ENCODE measurements at regions not wholly inside any gene's neighbourhood (a gene's known extent, or its start where the extent isn't known, plus 50 kb on each side); places are given as distances from the start of the nearest gene placed in this dataset.

GRCh38 chr9:4435197-4435596 is 55.1 kb upstream of the SLC1A1 start:
- no peak for FAIRE-seq

DNA sequence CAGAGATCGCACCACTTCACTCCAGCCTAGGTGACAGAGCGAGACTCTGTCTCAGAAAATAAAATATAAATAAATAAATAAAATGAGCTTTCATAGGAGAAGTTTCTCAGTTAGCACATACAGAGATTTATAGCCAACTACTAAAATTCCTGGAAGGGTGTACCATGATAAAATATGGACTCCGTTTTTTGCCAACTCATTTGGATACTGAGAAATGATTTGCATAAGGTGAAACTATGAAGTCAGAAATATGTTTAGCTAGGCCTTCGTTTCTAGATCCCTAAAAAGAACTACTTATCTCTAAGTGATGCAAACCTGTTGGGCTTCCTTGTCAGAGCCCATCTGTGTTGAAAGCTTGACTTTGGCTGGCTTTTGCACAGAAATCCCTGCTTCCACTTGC is 56.9 kb upstream of the SLC1A1 start:
- FAIRE-seq = no peak

GRCh38 chr9:4430432-4431261 is 59.6 kb upstream of the SLC1A1 start:
- FAIRE-seq = no peak

- no peak for FAIRE-seq
These were observed 64.8 kb upstream of the SLC1A1 start for GRCh38 chr9:4425319-4426045.

- no peak for FAIRE-seq
These were observed 65.4 kb upstream of the SLC1A1 start for GRCh38 chr9:4424891-4425290.

DNA sequence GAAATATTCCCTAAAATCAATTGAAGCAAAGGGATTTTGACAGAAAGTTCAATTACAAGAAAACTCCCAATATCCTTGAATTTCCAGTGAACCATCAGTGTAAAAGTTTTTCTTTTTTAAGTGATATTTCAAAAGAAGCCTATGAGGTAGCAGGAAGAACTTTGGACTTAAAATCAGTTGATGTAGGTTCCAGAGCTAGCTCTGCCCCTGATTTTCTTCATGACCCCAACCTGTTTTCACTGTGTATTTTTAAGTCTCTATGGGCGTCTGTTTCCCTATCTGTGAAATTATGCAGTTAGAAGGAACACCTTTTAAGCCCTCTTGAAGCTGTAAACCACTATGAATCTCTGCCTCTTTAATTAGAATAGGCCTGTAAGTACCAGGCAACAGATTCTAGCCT is 66.2 kb upstream of the SLC1A1 start:
- FAIRE-seq = no peak

DNA sequence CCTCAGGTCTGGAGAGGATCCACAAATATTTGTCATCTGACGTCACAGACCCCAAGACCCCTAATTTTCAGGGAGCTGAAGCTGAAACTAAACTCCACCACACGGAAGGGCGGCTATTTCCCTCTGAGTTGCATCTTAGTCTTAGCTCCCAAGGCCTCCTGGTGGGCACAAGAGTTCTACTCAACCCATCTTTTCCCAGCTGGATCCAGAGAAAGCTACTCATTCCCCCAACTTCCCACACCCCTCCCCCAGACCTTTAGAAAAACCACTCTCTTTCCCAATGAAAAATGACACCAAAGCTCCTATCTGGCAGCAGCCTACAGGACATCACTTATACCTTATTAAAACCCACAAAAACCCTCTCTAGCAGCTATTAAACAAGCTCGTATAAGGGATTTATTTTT is 67.1 kb upstream of the SLC1A1 start:
- no peak for FAIRE-seq

DNA sequence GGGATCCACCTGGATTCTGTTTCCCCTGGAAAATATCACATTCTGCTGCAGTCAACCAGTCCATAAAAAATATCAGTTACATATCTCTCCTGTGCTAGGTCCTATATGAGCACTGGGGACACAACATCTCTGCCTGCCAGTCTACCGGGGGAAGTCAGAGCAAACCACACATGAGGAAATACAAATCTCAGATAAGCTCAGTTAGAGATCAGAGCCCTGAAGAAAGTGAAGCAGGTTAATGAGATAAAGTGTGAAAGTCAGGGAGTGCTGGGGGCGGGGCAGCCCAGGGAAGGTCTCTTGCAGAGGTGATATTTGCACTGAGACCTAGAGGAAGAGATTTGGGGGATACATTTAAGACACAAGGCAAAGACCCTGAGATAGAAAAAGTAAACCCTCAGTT is 67.8 kb upstream of the SLC1A1 start:
- FAIRE-seq = no peak

GRCh38 chr9:4421847-4422246 is 68.4 kb upstream of the SLC1A1 start:
- no peak for FAIRE-seq

DNA sequence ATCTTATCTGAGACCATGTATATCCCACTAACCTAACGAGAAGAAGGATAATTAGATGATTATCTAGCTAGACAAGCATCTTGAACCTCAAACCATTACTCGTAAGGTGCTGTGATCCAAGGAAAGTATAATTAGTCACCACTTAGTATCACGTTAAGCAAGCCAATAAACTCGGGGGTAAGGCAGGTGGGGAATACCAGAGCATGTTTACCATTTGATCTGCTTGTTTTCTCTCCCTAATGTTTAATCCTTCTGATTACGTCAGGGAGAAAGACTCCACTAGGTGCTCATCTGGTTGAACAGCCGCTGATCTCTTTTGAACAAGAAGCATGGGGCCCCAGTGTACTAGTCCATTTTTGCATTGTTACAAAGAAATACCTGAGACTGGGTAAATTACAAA is 69.9 kb upstream of the SLC1A1 start:
- no peak for FAIRE-seq

GRCh38 chr9:4417578-4418325 is 72.5 kb upstream of the SLC1A1 start:
- no peak for FAIRE-seq

GRCh38 chr9:4416467-4416866 is 73.8 kb upstream of the SLC1A1 start:
- no peak for FAIRE-seq

GRCh38 chr9:4415281-4415680 is 75.0 kb upstream of the SLC1A1 start:
- no peak for FAIRE-seq

- FAIRE-seq = no peak
These were observed 76.4 kb upstream of the SLC1A1 start for GRCh38 chr9:4413856-4414255.

- no peak for FAIRE-seq
These were observed 86.1 kb upstream of the SLC1A1 start for GRCh38 chr9:4404156-4404555.

DNA sequence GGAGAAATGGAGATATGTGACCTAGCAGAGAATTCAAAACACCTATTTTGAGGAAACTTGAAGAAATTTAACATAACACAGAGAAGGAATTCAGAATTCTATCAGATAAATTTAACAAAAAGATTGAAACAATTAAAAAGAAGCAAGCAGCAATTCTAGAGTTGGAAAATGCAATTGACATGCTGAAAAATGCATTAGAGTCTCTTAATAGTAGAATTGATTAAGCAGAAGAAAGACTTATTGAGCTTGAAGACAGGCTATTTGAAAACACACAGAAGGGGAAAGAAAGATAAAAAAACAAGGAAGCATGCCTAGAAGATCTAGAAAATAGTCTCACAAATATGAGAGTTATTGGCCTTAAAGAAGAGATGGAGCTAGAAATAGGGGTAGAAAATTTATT is 87.8 kb upstream of the SLC1A1 start:
- FAIRE-seq = no peak

DNA sequence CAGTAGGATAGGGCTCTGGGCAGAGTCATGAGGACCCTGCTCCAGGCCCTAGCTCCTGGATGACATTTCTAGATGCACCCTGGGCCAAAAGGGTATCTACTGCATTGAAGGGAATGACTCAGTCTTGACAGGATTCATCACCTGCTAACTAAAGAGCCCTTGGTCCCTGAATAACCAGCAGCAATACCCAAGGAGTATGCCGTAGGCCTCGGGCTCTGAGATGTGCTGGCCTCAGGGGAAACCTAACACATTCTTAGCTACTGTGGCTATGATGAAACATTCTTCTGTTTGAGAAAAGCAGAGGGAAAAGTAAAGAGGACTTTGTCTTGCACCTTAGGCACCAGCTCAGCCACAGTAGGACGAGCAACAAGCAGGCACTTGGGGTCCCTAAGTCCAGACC is 89.5 kb upstream of the SLC1A1 start:
- no peak for FAIRE-seq

GRCh38 chr9:4397917-4398316 is 92.4 kb upstream of the SLC1A1 start:
- FAIRE-seq = no peak

GRCh38 chr9:4393806-4394523 is 94.1 kb upstream of the GLIS3 start:
- no peak for FAIRE-seq

GRCh38 chr9:4389755-4390154 is 89.9 kb upstream of the GLIS3 start:
- no peak for FAIRE-seq

DNA sequence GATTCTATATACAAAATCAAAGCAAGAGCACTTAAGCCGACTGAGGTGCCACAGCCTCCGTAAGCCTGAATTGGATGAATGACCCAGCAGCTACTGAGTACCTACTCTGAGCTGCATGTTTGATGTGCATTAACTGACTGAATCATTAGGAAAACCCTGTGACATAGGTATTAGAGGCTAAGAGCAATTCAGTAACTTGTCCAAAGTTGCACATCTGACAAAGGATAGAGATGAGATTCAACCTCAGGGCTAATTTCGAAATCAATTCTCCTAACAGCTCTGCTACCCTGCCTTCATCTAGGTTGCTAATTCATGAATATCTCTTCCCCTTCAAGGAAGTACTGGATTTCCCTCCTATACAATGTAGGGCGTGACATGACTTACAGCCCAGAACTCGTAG is 89.1 kb upstream of the GLIS3 start:
- FAIRE-seq = no peak

GRCh38 chr9:4386819-4387218 is 87.0 kb upstream of the GLIS3 start:
- FAIRE-seq = no peak

DNA sequence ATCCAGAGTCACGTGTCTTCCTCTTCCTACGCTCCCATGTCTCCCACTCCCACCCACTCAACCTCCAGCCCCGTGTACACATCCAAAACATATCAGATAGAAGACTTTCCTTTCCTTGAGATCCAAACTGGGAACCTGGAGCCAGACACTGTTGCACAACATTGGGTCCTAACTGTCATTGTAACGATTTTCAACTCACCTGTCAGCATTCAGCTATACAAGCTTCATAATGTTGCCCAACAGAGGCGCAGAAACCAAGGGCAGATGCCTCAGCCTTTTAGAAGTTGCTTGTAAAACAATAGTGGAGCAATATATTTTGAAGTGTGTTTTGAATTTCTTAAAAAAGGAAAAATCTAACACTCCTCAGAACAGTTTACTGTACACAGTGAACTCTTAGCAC is 84.9 kb upstream of the GLIS3 start:
- no peak for FAIRE-seq

Data from islet of Langerhans (tissue), 1 donor.